Fibroblast of lung (primary cell): ENCODE measurements at regions not wholly inside any gene's neighbourhood (a gene's known extent, or its start where the extent isn't known, plus 50 kb on each side); places are given as distances from the start of the nearest gene placed in this dataset.

Source experiments
- EZH2 ChIP-seq: IDR thresholded peaks from 2 replicates; pipeline ENCODE4 v1.5.1; 2012; ENCODE audit warnings: low read length, control low read depth, mild to moderate bottlenecking; ENCODE audit errors: missing control alignments
- TF ChIP-seq, protein P1 (sequence below), 2 donors: IDR thresholded peaks in 1 of 2; conservative IDR thresholded peaks in 1 of 2; 1 replicate in 1 of 2; 2 replicates in 1 of 2; pipeline ENCODE4 v1.5.1; 2011 to 2012; ENCODE audit warnings: low read length in 2 of 2, control low read depth in 1 of 2, inconsistent platforms in 1 of 2, low read depth in 1 of 2, mild to moderate bottlenecking in 1 of 2

DNA sequence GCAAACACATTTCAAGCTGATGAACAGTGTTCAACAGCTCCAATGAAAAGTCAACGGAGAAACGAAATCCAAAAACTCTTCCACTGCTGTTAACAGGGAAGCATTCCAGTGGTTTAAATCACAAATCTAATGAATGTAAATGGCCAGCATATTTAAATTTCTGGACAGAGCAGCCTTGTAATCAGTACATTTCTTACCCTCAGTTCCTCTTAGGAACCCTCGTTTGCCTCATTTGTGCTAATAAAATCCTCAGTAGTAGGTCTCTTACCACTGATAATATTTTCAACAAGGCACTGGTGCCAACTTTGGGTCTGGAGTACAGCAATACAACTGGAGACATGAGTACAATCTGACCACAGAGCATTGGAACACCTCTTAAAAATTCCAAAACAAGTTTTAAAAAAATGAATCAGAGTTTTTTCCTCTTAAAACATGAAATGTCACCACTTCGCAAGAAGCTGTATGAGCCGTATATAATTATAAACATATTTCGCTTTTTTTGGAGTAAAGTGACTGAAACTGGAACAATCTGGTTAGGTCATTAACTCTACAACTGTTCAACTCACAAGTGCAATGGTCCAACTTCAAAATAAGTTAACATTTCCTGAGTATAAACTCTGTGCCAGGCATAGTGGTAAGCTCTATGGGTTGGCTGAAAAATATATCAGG lies 211.2 kb downstream of the CPEB2 start:
- TF ChIP-seq, protein P1, sequence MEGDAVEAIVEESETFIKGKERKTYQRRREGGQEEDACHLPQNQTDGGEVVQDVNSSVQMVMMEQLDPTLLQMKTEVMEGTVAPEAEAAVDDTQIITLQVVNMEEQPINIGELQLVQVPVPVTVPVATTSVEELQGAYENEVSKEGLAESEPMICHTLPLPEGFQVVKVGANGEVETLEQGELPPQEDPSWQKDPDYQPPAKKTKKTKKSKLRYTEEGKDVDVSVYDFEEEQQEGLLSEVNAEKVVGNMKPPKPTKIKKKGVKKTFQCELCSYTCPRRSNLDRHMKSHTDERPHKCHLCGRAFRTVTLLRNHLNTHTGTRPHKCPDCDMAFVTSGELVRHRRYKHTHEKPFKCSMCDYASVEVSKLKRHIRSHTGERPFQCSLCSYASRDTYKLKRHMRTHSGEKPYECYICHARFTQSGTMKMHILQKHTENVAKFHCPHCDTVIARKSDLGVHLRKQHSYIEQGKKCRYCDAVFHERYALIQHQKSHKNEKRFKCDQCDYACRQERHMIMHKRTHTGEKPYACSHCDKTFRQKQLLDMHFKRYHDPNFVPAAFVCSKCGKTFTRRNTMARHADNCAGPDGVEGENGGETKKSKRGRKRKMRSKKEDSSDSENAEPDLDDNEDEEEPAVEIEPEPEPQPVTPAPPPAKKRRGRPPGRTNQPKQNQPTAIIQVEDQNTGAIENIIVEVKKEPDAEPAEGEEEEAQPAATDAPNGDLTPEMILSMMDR (conservative IDR thresholded peaks at IDR 0.05 in 1 of 2, IDR thresholded peaks at IDR 0.05 in 1 of 2; ENCODE audit: low read depth in 1 of 2, low read length in 2 of 2): no peak
- no peak for TF ChIP-seq EZH2
